SK-N-SH treated with all-trans-retinoic acid at 6 μM for 48 hours (cell line): ENCODE measurements at regions not wholly inside any gene's neighbourhood (a gene's known extent, or its start where the extent isn't known, plus 50 kb on each side); places are given as distances from the start of the nearest gene placed in this dataset.

Source experiments
- ARNTL ChIP-seq: fragments of 450-650 bp; formaldehyde crosslinking; IDR thresholded peaks from 2 replicates; pipeline ENCODE4 v1.5.0; 2020; ENCODE audit warnings: low read depth, mild to moderate bottlenecking, moderate library complexity, borderline replicate concordance
- CREB5 ChIP-seq: fragments of 250-450 bp; sonication (Bioruptor Pico); IDR thresholded peaks from 2 replicates; pipeline ENCODE4 v1.5.1; 2020; ENCODE audit warnings: low read depth, mild to moderate bottlenecking, moderate library complexity
- CSRNP3 ChIP-seq: fragments of 250-450 bp; sonication (Bioruptor Pico); IDR thresholded peaks from 2 replicates; pipeline ENCODE4 v1.5.1; 2021; ENCODE audit warnings: mild to moderate bottlenecking, moderate library complexity
- ESRRG ChIP-seq: fragments of 250-450 bp; sonication (Bioruptor Pico); IDR thresholded peaks from 2 replicates; pipeline ENCODE4 v1.6.1; 2021; ENCODE audit warnings: mild to moderate bottlenecking
- PATZ1 ChIP-seq: fragments of 250-450 bp; sonication (Bioruptor Pico); IDR thresholded peaks from 2 replicates; pipeline ENCODE4 v1.8.0; 2020; ENCODE audit warnings: mild to moderate bottlenecking, moderate library complexity, borderline replicate concordance
- PPARA ChIP-seq: fragments of 250-450 bp; sonication (Bioruptor Pico); IDR thresholded peaks from 2 replicates; pipeline ENCODE4 v1.5.0; 2020; ENCODE audit warnings: mild to moderate bottlenecking, borderline replicate concordance
- SNAI2 ChIP-seq: fragments of 250-450 bp; sonication (Bioruptor Pico); IDR thresholded peaks from 2 replicates; pipeline ENCODE4 v1.5.0; 2020; ENCODE audit warnings: mild to moderate bottlenecking, moderate library complexity
- TOX ChIP-seq: fragments of 250-450 bp; sonication (Bioruptor Pico); IDR thresholded peaks from 2 replicates; pipeline ENCODE4 v1.8.0; 2021; ENCODE audit warnings: mild to moderate bottlenecking, moderate library complexity, borderline replicate concordance
- ZFP3 ChIP-seq: fragments of 250-450 bp; sonication (Bioruptor Pico); IDR thresholded peaks from 2 replicates; pipeline ENCODE4 v1.5.0; 2020; ENCODE audit warnings: mild to moderate bottlenecking, moderate library complexity

- TF ChIP-seq ARNTL (no peak), TOX (CRISPR knock-in tag) (no peak), PATZ1 (no peak), CREB5 (no peak), PPARA (CRISPR knock-in tag) (no peak), CSRNP3 (CRISPR knock-in tag) (no peak), ESRRG (CRISPR knock-in tag) (no peak), SNAI2 (CRISPR knock-in tag) (no peak), ZFP3 (CRISPR knock-in tag) (no peak)
Observed at GRCh38 chr15:35721751-35722150, 175.8 kb upstream of the DPH6 start.
